ENCODE measurements at regions not wholly inside any gene's neighbourhood (a gene's known extent, or its start where the extent isn't known, plus 50 kb on each side); places are given as distances from the start of the nearest gene placed in this dataset.
A peak's percentile ranks its signal among the peaks of the same experiment; 100 is the strongest.

DNA sequence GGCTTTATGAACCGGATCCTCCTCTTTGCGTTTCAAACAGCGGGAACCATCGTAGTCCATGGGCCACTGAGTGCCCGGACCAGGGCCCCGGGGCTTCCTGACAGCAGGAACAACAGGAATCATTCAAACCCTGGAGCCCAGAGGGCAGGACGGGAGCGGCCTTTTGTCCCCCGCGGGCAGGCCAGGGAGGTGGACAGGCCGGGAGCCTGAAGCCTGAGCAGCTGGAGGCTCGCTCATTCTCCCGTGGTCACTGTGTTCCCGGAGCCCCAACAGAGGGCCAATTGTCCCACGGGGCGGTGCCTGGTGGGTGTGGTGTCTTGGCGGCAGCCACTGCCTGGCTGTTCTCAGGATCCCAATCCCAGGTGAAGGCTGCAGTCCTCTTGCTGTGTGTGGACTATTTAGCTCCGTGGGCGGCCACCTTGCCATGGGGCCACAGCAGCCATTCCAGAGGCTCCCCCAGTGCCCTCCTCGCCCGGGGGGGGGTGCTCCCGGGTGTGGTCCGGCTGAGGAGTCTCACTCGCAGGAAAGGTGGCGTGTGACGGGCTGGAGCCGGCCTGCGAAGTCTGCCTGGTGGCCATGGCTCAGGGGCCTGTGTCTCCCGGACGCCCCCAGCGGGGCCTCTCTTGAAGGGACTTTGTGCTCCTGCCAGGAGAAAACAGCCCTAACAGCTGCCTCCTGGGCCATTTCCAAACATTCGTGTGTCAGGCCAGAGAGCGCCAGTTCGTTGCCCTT, 77.2 kb upstream of the BHLHE23 start (continued):
- no peak for TF ChIP-seq ZSCAN31 (CRISPR knock-in tag; IDR thresholded peaks at IDR 0.05; ENCODE audit: low read depth)
- peak; percentile 6; the same call in 1 of the 2 replicates for TF ChIP-seq TARDBP (CRISPR knock-in tag; IDR thresholded peaks at IDR 0.05)
- TF ChIP-seq, protein P1, sequence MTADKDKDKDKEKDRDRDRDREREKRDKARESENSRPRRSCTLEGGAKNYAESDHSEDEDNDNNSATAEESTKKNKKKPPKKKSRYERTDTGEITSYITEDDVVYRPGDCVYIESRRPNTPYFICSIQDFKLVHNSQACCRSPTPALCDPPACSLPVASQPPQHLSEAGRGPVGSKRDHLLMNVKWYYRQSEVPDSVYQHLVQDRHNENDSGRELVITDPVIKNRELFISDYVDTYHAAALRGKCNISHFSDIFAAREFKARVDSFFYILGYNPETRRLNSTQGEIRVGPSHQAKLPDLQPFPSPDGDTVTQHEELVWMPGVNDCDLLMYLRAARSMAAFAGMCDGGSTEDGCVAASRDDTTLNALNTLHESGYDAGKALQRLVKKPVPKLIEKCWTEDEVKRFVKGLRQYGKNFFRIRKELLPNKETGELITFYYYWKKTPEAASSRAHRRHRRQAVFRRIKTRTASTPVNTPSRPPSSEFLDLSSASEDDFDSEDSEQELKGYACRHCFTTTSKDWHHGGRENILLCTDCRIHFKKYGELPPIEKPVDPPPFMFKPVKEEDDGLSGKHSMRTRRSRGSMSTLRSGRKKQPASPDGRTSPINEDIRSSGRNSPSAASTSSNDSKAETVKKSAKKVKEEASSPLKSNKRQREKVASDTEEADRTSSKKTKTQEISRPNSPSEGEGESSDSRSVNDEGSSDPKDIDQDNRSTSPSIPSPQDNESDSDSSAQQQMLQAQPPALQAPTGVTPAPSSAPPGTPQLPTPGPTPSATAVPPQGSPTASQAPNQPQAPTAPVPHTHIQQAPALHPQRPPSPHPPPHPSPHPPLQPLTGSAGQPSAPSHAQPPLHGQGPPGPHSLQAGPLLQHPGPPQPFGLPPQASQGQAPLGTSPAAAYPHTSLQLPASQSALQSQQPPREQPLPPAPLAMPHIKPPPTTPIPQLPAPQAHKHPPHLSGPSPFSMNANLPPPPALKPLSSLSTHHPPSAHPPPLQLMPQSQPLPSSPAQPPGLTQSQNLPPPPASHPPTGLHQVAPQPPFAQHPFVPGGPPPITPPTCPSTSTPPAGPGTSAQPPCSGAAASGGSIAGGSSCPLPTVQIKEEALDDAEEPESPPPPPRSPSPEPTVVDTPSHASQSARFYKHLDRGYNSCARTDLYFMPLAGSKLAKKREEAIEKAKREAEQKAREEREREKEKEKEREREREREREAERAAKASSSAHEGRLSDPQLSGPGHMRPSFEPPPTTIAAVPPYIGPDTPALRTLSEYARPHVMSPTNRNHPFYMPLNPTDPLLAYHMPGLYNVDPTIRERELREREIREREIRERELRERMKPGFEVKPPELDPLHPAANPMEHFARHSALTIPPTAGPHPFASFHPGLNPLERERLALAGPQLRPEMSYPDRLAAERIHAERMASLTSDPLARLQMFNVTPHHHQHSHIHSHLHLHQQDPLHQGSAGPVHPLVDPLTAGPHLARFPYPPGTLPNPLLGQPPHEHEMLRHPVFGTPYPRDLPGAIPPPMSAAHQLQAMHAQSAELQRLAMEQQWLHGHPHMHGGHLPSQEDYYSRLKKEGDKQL (CRISPR knock-in tag; IDR thresholded peaks at IDR 0.05; ENCODE audit: low read depth), result no peak
- TF ChIP-seq ARHGAP35 (CRISPR knock-in tag; IDR thresholded peaks at IDR 0.05; ENCODE audit: borderline replicate concordance), result no peak
- TF ChIP-seq TAF1 (CRISPR knock-in tag; IDR thresholded peaks at IDR 0.05), result 0 out of 2 replicates have a peak, but pooled peaks have one; percentile 11
- no peak for TF ChIP-seq CHD4 (IDR thresholded peaks at IDR 0.05; ENCODE audit: borderline replicate concordance, low read length)
- TF ChIP-seq MEIS2 (CRISPR knock-in tag; IDR thresholded peaks at IDR 0.05), result peak; percentile 83
- TF ChIP-seq ZBTB38 (CRISPR knock-in tag; IDR thresholded peaks at IDR 0.05), result peak; percentile 22; the same call in 1 of the 2 replicates
- TF ChIP-seq ISL2 (CRISPR knock-in tag; IDR thresholded peaks at IDR 0.05), result 0 out of 2 replicates have a peak, but pooled peaks have one; percentile 28
- no peak for TF ChIP-seq ZEB1 (IDR thresholded peaks at IDR 0.05; ENCODE audit: insufficient replicate concordance, low read depth)
- peak; percentile 54; the same call in 1 of the 2 replicates for TF ChIP-seq ZNF180 (CRISPR knock-in tag; IDR thresholded peaks at IDR 0.05; ENCODE audit: borderline replicate concordance, low read depth)
- no peak for TF ChIP-seq ZNF792 (CRISPR knock-in tag; IDR thresholded peaks at IDR 0.05)
- TF ChIP-seq ZNF567 (CRISPR knock-in tag; IDR thresholded peaks at IDR 0.05; ENCODE audit: borderline replicate concordance), result no peak
- no peak for TF ChIP-seq MAZ (IDR thresholded peaks at IDR 0.05; ENCODE audit: borderline replicate concordance, low read depth, low read length)
- TF ChIP-seq MAZ (CRISPR knock-in tag; IDR thresholded peaks at IDR 0.05; ENCODE audit: low read depth), result peak; percentile 20; the same call in 1 of the 2 replicates
- TF ChIP-seq ZFX (CRISPR knock-in tag; IDR thresholded peaks at IDR 0.05; ENCODE audit: low read depth), result peak; percentile 58
- no peak for TF ChIP-seq JUND (CRISPR knock-in tag; IDR thresholded peaks at IDR 0.05)
- TF ChIP-seq, protein P2, sequence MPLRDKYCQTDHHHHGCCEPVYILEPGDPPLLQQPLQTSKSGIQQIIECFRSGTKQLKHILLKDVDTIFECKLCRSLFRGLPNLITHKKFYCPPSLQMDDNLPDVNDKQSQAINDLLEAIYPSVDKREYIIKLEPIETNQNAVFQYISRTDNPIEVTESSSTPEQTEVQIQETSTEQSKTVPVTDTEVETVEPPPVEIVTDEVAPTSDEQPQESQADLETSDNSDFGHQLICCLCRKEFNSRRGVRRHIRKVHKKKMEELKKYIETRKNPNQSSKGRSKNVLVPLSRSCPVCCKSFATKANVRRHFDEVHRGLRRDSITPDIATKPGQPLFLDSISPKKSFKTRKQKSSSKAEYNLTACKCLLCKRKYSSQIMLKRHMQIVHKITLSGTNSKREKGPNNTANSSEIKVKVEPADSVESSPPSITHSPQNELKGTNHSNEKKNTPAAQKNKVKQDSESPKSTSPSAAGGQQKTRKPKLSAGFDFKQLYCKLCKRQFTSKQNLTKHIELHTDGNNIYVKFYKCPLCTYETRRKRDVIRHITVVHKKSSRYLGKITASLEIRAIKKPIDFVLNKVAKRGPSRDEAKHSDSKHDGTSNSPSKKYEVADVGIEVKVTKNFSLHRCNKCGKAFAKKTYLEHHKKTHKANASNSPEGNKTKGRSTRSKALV (CRISPR knock-in tag; IDR thresholded peaks at IDR 0.05), result peak; percentile 82
- TF ChIP-seq PHF8 (CRISPR knock-in tag; IDR thresholded peaks at IDR 0.05), result peak; percentile 31; the same call in 1 of the 2 replicates
- no peak for TF ChIP-seq FOXK2 (IDR thresholded peaks at IDR 0.05)
- TF ChIP-seq, protein P3, sequence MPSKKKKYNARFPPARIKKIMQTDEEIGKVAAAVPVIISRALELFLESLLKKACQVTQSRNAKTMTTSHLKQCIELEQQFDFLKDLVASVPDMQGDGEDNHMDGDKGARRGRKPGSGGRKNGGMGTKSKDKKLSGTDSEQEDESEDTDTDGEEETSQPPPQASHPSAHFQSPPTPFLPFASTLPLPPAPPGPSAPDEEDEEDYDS (CRISPR knock-in tag; IDR thresholded peaks at IDR 0.05), result no peak
- peak; percentile 63; the same call in 1 of the 2 replicates for TF ChIP-seq ZNF292 (CRISPR knock-in tag; IDR thresholded peaks at IDR 0.05; ENCODE audit: borderline replicate concordance, low read depth)
- TF ChIP-seq JARID2 (CRISPR knock-in tag; IDR thresholded peaks at IDR 0.05; ENCODE audit: insufficient replicate concordance), result peak; percentile 51
- TF ChIP-seq ZFP36L1 (CRISPR knock-in tag; IDR thresholded peaks at IDR 0.05), result no peak

Measured in HepG2 (cell line).